22Rv1 (cell line): ENCODE measurements at regions not wholly inside any gene's neighbourhood (a gene's known extent, or its start where the extent isn't known, plus 50 kb on each side); places are given as distances from the start of the nearest gene placed in this dataset.
"Not testable (repeated sequence)": the region's sequence is repeated elsewhere in the genome, so short reads cannot be mapped to it uniquely, and the experiment has no call there.

Experiments
- H3K27ac ChIP-seq: fragments of 450-650 bp; 2 replicates; pipeline ENCODE4 v1.5.1; 2017
- CTCF ChIP-seq: fragments of 450-650 bp; IDR thresholded peaks from 2 replicates; pipeline ENCODE4 v1.5.1; 2017; ENCODE audit warnings: mild to moderate bottlenecking
- ZFX ChIP-seq: fragments of 450-650 bp; IDR thresholded peaks from 2 replicates; pipeline ENCODE4 v1.6.1; 2017; ENCODE audit warnings: antibody characterized with exemption, borderline replicate concordance

- no peak overlapping the region for H3K27ac ChIP-seq
- TF ChIP-seq ZFX: no peak
- no peak for TF ChIP-seq CTCF
Measured at GRCh38 chr3:94405258-94406035, 342.6 kb downstream of the NSUN3 start.

- no peak overlapping the region for H3K27ac ChIP-seq
- TF ChIP-seq ZFX: no peak
- TF ChIP-seq CTCF: no peak
Measured at GRCh38 chr3:94406595-94406994, 343.7 kb downstream of the NSUN3 start.

GRCh38 chr3:94412936-94413335 lies 350.1 kb downstream of the NSUN3 start:
- not testable (repeated sequence) for H3K27ac ChIP-seq

GRCh38 chr3:94413336-94414108 lies 350.7 kb downstream of the NSUN3 start:
- no peak overlapping the region for H3K27ac ChIP-seq
- no peak for TF ChIP-seq CTCF
- TF ChIP-seq ZFX: no peak

GRCh38 chr3:94414418-94414817 lies 351.6 kb downstream of the NSUN3 start:
- TF ChIP-seq CTCF (no peak), ZFX (no peak)
- no peak overlapping the region for H3K27ac ChIP-seq

- H3K27ac ChIP-seq: no peak overlapping the region
- no peak for TF ChIP-seq ZFX
- no peak for TF ChIP-seq CTCF
Measured at GRCh38 chr3:94416768-94417167, 353.9 kb downstream of the NSUN3 start.

GRCh38 chr3:94417963-94418455 lies 355.1 kb downstream of the NSUN3 start:
- H3K27ac ChIP-seq: no peak overlapping the region
- no peak for TF ChIP-seq ZFX
- TF ChIP-seq CTCF: no peak
